Endothelial cell of umbilical vein (primary cell): ENCODE measurements at regions not wholly inside any gene's neighbourhood (a gene's known extent, or its start where the extent isn't known, plus 50 kb on each side); places are given as distances from the start of the nearest gene placed in this dataset.

Experiments used
- TF ChIP-seq, protein P1 (sequence below), 2 donors: IDR thresholded peaks; 1 replicate in 1 of 2; 2 replicates in 1 of 2; pipeline ENCODE4 v1.5.1; 2011; ENCODE audit warnings: low read length in 2 of 2, mild to moderate bottlenecking in 2 of 2, moderate library complexity in 2 of 2, control low read depth in 1 of 2, inconsistent platforms in 1 of 2, low read depth in 1 of 2; ENCODE audit not compliant: insufficient read depth in 1 of 2; ENCODE audit errors: extremely low read depth in 1 of 2
- TF ChIP-seq, protein P2 (sequence below): IDR thresholded peaks from 2 replicates; pipeline ENCODE4 v1.6.1; 2011; ENCODE audit not compliant: insufficient read depth, insufficient read length

DNA sequence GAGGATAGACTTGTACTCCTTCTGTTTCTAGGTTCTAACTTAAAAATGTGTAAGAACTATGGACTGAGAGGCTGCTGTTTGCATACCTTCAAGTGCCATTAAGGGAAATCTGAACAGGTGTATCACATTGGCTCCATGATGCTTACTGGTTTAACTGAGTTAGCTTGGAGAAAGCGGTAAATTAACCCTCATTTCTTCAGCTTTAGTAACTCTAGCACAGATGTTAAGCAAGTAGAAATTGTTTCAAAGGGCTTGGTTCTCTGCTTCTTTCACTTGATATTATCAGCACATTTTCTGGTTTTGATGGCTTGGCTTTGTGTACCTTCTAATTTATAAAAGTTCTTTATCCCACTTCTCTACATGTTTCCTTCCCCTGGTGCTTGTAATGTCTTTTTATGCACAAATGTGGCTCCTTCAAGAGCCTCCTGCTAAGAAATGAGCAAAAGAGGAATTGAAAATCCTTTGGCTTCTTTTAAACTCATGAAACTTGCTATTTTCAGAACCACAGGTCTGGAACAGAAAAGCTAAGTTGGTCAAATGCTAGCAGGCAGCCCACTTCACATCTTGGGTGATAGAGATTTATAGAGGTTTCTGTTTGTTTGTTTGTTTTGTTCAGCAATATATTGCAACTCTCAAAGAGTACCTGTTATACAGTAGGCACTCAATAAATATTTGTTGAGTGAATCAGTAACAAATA, 249.9 kb upstream of the THUMPD2 start:
- TF ChIP-seq, protein P1, sequence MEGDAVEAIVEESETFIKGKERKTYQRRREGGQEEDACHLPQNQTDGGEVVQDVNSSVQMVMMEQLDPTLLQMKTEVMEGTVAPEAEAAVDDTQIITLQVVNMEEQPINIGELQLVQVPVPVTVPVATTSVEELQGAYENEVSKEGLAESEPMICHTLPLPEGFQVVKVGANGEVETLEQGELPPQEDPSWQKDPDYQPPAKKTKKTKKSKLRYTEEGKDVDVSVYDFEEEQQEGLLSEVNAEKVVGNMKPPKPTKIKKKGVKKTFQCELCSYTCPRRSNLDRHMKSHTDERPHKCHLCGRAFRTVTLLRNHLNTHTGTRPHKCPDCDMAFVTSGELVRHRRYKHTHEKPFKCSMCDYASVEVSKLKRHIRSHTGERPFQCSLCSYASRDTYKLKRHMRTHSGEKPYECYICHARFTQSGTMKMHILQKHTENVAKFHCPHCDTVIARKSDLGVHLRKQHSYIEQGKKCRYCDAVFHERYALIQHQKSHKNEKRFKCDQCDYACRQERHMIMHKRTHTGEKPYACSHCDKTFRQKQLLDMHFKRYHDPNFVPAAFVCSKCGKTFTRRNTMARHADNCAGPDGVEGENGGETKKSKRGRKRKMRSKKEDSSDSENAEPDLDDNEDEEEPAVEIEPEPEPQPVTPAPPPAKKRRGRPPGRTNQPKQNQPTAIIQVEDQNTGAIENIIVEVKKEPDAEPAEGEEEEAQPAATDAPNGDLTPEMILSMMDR (IDR thresholded peaks at IDR 0.05; ENCODE audit: extremely low read depth in 1 of 2, insufficient read depth in 1 of 2, low read depth in 1 of 2, low read length in 2 of 2): no peak
- TF ChIP-seq, protein P2, sequence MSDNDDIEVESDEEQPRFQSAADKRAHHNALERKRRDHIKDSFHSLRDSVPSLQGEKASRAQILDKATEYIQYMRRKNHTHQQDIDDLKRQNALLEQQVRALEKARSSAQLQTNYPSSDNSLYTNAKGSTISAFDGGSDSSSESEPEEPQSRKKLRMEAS: no peak
